Rectal smooth muscle tissue (tissue), 1 donor: ENCODE measurements at regions not wholly inside any gene's neighbourhood (a gene's known extent, or its start where the extent isn't known, plus 50 kb on each side); places are given as distances from the start of the nearest gene placed in this dataset.

ENCODE experiments used
- H3K27ac ChIP-seq: one replicate; pipeline ENCODE4 v1.7.0; 2013; ENCODE audit warnings: low read depth, low read length, inconsistent platforms
- H3K27me3 ChIP-seq: one replicate; pipeline ENCODE4 v1.7.0; 2013; ENCODE audit warnings: low read length; ENCODE audit not compliant: control insufficient read depth, insufficient read depth
- H3K36me3 ChIP-seq: one replicate; pipeline ENCODE4 v1.7.0; 2013; ENCODE audit warnings: low read length; ENCODE audit not compliant: control insufficient read depth, insufficient read depth
- H3K4me1 ChIP-seq: one replicate; pipeline ENCODE4 v1.7.0; 2013; ENCODE audit warnings: low read length; ENCODE audit not compliant: control insufficient read depth, insufficient read depth
- H3K4me3 ChIP-seq: one replicate; pipeline ENCODE4 v1.7.0; 2013; ENCODE audit warnings: low read length
- H3K9ac ChIP-seq: one replicate; pipeline ENCODE4 v1.7.0; 2013; ENCODE audit warnings: low read length

DNA sequence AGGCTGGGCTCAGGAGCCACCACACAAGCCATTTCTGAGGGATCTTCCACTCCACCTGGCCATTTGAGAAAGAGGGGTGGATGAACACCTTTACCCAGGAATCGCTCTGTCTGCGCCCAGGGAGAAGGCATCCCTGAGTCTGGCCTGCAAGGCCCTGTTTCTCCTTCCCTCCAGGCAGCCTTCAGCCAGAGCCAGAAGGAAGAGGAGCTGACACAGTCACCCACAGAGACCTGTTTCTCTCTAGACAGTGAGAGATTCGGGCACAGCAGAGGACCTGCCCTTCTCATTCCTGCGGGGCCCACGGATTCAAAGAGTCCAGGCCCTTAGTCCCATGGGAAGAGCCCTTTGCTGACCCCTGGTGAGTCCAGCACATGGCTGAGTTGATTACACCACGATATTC lies 127.5 kb upstream of the TNS3 start:
- H3K27me3 ChIP-seq: no peaks in the 10 kb centered on the region
- H3K36me3 ChIP-seq: no peaks in the 10 kb centered on the region
- H3K9ac ChIP-seq: no peak overlapping the region
- H3K4me3 ChIP-seq: no peak overlapping the region
- H3K27ac ChIP-seq: no peak overlapping the region
- no peaks in the 10 kb centered on the region for H3K4me1 ChIP-seq

DNA sequence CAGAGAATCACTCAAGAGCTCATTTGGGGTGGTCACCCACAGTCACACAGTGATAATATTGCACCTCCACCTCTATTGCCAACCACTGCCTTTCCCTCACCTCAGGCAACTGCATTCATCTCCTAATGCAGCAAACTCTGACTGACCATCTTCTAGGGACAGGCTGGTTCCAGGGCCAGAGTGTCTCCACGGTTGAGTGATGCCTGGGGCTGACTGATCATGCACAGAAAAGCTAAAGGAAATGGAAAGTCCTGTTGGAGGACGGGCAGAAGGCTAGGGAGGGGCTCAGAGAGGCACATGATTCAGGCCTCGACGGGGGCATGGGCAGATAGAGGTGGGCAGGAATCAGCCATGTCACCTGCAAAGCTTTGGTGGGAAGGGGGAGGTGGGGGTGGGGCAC lies 127.1 kb upstream of the TNS3 start:
- no peak overlapping the region for H3K27ac ChIP-seq
- H3K4me3 ChIP-seq: no peak overlapping the region
- no peaks in the 10 kb centered on the region for H3K27me3 ChIP-seq
- H3K36me3 ChIP-seq: no peaks in the 10 kb centered on the region
- no peaks in the 10 kb centered on the region for H3K4me1 ChIP-seq
- H3K9ac ChIP-seq: no peak overlapping the region

DNA sequence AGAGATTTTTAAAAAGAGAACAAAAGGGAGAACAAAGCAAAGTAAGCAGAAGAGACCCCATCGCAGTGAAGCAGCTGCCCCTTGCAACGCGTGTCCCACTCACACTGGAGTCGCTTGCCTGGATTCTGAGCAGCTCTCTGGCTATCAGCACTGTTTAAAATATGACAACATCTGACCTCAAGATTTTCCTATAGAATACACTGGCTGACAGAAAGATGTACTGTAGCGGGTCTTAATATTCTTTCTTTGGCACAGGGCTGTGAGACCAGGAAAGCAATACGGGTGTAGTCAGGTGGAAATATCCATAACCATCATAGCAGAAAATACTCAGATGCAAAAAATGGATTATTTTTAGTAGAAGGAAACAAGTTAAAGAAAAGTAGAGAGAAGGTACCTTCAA lies 125.7 kb upstream of the TNS3 start:
- no peaks in the 10 kb centered on the region for H3K27me3 ChIP-seq
- no peaks in the 10 kb centered on the region for H3K36me3 ChIP-seq
- no peak overlapping the region for H3K4me3 ChIP-seq
- H3K27ac ChIP-seq: no peak overlapping the region
- H3K4me1 ChIP-seq: no peaks in the 10 kb centered on the region
- H3K9ac ChIP-seq: no peak overlapping the region

DNA sequence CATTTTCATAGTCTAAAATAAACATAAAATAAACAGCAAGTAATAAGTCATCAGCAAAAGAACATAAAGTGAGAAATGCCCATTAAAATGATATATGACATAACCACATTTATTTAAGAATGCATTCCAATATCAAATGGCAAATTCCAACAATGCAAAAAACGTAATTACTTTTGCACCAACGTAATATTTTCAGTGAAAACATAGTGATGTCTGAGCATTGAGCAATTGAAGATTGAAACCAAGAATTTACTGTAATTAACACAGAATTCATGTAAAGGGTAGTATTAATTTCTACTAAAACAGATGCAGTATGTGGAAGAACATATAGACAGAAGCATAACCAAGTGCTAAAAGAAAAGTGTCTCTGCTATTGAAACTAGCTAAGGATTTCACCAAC lies 123.0 kb upstream of the TNS3 start:
- H3K27me3 ChIP-seq: no peaks in the 10 kb centered on the region
- H3K27ac ChIP-seq: no peak overlapping the region
- H3K9ac ChIP-seq: no peak overlapping the region
- no peaks in the 10 kb centered on the region for H3K4me1 ChIP-seq
- no peaks in the 10 kb centered on the region for H3K36me3 ChIP-seq
- H3K4me3 ChIP-seq: no peak overlapping the region

DNA sequence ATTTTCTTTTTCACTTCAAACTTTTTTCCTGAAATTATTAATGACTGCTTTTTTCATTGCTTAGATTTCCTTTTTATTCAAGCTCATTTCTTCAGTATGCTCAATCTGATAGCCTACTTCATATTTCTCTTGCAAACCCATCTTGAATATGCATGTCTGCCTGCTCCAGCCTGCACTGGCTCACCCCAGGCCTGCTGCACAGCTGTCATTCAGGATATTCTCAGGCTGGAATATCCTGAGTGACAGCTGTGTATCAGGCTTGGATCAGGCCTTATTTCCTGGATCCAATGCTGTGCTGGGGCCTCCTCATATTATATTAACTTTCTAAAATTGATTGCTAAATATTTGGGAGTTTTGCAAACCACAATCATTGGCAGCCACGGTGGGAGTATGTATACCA lies 120.2 kb upstream of the TNS3 start:
- no peak overlapping the region for H3K27ac ChIP-seq

DNA sequence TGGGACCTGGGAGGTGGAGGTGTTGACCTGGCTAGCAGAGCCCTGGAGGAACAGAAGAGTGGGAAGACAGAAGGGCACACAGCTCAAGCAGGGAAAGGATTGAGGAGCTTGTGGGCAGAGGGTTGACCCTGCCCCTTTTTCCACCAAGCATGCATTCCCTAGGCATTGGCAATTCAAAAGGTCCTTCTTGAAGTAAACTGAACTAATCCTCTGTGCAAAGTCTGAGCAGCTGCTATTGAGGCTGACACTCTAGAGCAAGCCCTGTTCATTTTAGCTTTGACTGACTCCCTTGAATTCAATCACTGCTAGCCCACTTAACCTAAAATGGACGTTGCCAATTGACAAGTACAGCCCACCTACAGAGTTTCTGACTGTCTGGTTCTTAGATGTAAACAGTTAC lies 116.5 kb upstream of the TNS3 start:
- Histone ChIP-seq H3K4me1 (no peaks in the 10 kb centered on the region), H3K4me3 (no peak overlapping the region), H3K9ac (no peak overlapping the region), H3K27ac (no peak overlapping the region), H3K36me3 (no peaks in the 10 kb centered on the region), H3K27me3 (no peaks in the 10 kb centered on the region)

More for the DNA sequence above, 120.2 kb upstream of the TNS3 start:
- no peaks in the 10 kb centered on the region for H3K4me1 ChIP-seq
- no peak overlapping the region for H3K4me3 ChIP-seq
- H3K36me3 ChIP-seq: no peaks in the 10 kb centered on the region
- no peaks in the 10 kb centered on the region for H3K27me3 ChIP-seq
- H3K9ac ChIP-seq: no peak overlapping the region

DNA sequence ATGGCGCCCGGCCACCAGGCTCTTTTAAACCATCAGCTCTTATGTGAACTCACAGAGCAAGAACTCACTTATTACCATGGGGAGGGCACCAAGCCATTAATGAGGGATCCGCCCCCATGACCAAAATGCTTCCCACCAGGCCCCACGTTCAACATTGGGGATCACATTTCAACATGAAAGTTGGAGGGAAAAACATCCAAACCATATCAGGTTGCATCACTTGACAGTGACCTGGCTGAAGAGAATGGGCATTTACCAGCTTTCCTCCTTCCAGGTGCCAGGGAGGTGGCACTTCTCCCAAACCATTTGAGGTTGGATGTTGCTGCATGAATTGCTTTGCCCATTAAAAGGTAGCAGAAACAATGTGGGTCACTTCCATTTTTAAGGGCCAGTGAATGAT lies 115.6 kb upstream of the TNS3 start:
- H3K4me1 ChIP-seq: no peaks in the 10 kb centered on the region
- no peak overlapping the region for H3K9ac ChIP-seq
- H3K36me3 ChIP-seq: no peaks in the 10 kb centered on the region
- H3K27ac ChIP-seq: no peak overlapping the region
- H3K4me3 ChIP-seq: no peak overlapping the region
- no peaks in the 10 kb centered on the region for H3K27me3 ChIP-seq

DNA sequence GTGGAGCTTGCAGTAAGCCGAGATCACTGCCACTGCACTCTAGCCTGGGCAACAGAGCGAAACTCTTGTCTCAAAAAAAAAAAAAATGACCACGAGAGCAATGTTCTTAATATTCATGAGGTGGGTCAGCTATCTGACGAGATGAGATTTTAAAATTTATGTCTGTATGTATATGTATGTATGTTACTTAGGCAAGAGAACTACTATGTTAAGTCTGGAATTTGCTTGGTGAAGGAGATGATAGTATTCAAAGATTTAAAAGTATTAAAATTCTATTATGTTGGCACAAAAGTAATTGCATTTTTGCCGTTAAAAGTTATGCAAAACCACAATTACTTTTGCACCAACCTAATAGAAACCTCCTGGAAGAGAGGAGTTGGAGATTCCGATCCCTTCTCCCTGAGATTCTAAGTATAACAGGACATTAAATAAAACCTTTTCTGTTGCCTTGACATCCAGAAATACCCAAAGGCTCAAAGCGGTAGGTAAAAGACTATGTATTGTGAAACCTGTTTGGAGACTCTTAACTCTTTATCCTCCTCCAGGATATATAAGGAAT lies 114.3 kb upstream of the TNS3 start:
- Histone ChIP-seq H3K9ac (no peak overlapping the region), H3K4me3 (no peak overlapping the region), H3K27me3 (no peaks in the 10 kb centered on the region), H3K4me1 (no peaks in the 10 kb centered on the region), H3K27ac (no peak overlapping the region), H3K36me3 (no peaks in the 10 kb centered on the region)

DNA sequence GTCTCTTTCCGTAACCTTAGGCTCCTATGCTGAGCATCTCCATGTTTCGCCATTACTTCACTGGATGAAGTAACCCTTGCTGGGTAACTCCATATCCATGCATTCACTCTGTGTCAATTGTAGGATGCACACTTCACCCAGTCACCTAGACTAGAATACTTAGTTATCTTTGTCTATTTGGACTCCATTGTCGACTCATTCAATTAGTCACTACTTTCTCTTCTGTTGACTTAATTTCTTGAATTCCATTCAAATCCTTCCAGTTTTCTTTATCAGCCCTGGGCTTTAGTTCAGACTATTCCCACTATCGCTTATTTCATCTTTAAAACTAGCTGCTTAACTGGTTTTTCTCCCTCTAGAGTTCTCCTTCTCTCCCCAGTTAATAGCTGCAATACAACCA lies 111.3 kb upstream of the TNS3 start:
- Histone ChIP-seq H3K27me3 (no peaks in the 10 kb centered on the region), H3K36me3 (no peaks in the 10 kb centered on the region), H3K4me3 (no peak overlapping the region), H3K9ac (no peak overlapping the region), H3K4me1 (no peaks in the 10 kb centered on the region), H3K27ac (no peak overlapping the region)

DNA sequence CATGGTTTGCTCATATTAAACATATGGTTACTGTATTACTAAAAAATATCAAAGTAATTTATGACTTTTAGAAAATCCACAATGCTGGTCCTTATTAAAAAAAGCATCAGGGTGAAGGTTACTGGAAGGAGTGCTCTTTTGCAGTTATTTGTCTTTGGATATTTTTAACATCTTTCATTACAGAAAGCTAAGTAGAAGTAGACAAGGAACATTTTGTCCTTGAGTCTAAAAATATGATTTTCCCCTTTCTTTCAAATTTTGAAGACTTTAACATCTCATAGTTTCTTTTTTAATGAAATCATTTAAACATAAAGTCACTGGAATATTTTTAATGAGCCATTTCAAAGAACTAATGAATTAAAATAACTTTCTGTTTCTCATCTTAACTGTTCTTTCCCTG lies 110.1 kb upstream of the TNS3 start:
- Histone ChIP-seq H3K4me1 (no peaks in the 10 kb centered on the region), H3K36me3 (no peaks in the 10 kb centered on the region), H3K9ac (no peak overlapping the region), H3K27me3 (no peaks in the 10 kb centered on the region), H3K27ac (no peak overlapping the region), H3K4me3 (no peak overlapping the region)

DNA sequence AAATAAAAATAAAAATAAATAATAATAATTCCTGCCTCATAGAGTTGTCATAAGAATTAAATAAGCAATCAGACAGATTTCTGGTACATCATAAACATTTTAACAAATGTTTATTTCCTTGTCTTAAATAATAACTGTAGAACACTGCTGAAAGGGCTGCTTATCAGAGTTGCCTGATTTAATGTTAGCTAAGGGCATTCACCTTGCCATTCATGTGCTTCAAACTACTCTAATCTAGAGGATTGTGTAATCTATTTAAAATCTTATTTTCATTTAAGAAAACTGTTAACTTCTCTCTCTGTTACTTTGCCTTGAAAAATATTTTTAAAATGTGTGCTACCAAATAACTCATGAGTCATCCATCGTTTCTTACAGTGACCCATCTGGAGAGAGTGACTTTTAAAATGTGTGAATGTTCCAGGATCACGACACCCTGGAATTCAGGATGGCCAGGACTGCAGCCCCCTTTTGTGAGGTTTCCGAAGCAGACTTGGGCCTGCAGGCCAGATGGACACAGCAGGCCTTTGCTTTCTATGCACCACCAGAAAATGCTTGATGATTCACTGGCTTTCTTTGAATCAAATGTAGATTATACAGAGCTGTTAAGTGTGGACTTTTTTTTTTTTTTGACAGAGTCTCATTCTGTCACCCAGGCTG lies 109.1 kb upstream of the TNS3 start:
- H3K36me3 ChIP-seq: no peaks in the 10 kb centered on the region
- no peak overlapping the region for H3K27ac ChIP-seq
- no peak overlapping the region for H3K4me3 ChIP-seq
- H3K4me1 ChIP-seq: no peaks in the 10 kb centered on the region
- H3K27me3 ChIP-seq: no peaks in the 10 kb centered on the region
- H3K9ac ChIP-seq: no peak overlapping the region

DNA sequence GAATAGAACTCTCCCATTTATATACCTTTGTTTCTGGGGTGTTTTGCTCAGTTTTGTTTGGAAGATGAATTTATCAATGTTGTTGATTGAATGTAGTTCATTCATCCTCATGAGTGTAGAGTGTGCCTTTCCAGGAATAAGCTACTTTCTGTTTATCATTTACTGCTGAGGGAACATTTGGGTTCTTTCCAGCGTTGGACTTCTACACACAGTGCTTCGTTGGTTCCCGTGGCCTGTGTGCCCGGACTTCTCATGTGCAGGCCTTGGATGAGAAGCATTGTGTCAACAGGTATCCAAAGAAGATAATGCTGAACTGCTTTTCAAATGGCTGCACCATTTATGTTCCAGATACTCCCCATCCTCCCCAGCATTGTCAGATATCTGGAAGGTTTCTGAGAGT lies 107.6 kb upstream of the TNS3 start:
- no peaks in the 10 kb centered on the region for H3K4me1 ChIP-seq
- H3K27me3 ChIP-seq: no peaks in the 10 kb centered on the region
- no peak overlapping the region for H3K4me3 ChIP-seq
- no peaks in the 10 kb centered on the region for H3K36me3 ChIP-seq
- H3K9ac ChIP-seq: no peak overlapping the region
- H3K27ac ChIP-seq: no peak overlapping the region

DNA sequence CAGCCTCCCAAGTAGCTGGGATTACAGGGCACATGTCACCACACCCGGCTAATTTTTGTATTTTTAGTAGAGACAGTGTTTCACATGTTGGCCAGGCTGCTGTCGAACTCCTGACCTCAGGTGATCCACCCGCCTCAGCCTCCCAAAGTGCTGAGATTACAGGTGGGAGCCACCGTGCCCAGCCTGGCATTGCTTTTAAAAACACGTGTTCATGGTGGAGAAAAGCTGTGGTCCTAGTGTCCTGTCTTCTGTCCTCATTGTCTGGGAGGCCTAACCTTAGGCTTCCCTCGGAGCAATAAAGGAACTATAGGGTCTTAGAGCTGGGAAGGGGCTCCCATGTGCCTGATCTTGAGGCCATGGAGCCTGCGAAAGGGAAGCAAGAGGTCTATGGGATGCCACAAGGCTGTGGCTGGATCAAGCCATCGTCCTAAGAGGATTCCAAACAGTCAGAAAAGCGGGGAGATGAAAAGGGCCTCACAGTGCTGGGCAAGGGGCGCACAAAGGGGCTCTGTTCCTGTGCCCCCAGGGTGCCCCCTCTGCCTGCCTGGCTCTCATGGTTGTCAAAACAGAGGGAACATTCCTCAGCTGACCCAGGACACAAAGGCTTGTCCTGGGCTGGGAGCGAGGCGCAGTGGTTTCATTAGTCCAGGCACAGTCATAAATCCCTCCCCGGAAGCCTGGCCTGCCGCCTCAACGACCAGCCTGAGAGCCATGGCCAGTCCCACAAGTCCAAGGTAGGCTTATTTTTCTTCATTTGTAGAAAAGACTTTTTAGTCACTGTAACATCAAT lies 106.6 kb upstream of the TNS3 start:
- H3K27ac ChIP-seq: peak overlapping the region; percentile 53
- H3K27me3 ChIP-seq: no peaks in the 10 kb centered on the region
- H3K4me1 ChIP-seq: no peaks in the 10 kb centered on the region
- H3K9ac ChIP-seq: no peak overlapping the region
- no peak overlapping the region for H3K4me3 ChIP-seq
- H3K36me3 ChIP-seq: no peaks in the 10 kb centered on the region
